ENCODE measurements at regions not wholly inside any gene's neighbourhood (a gene's known extent, or its start where the extent isn't known, plus 50 kb on each side); places are given as distances from the start of the nearest gene placed in this dataset.

DNA sequence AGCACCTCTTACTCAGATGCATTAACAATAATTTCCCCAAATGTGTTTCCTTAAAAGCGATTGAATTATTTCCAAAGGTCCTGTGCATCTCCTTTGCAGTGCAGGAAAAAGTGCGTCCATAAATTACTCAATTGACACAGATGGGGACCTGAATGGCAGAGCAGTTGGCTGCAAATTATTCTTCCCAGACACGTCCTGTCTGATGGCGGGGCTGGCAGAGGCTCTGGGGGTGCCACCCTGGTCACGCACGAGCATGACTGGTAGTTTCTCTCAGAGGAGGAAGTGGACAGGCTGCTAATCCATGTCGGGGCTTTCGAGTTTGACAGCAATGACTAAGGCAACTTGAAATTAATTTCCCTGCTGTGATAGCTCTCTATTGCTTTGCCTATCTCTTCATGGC, 264.8 kb upstream of the BRINP1 start:
- in situ Hi-C loops (cut with HindIII; ENCODE audit: low pct_unique_long_range_greater_than_20kb, low sequenced_read_pairs): no loop called here

DNA sequence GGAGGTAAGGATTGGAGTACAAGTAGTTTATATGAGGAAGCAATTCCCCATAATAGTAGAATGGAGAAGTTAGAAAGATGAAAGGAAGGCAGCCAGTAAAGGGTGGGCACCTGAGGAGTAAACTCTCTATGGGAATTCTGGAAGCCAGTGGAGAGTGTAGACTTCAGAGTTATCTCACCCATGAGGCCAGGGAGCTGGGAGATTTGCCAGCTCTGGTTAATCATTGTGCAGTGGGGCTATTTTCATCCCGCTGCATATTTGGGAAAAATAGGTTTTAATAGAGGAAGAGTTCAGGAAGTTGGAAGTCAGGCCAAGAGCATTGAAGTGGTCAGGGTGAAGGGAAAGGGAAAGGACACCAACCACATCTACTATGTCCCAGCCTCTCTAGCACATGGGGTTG, 242.3 kb upstream of the BRINP1 start:
- no peak for DNase-seq (ENCODE audit: low read depth in 1 of 2, low spot score in 1 of 2)
- TF ChIP-seq JUND (IDR thresholded peaks at IDR 0.05; ENCODE audit: low read depth): no peak
- in situ Hi-C loops (cut with HindIII; ENCODE audit: low pct_unique_long_range_greater_than_20kb, low sequenced_read_pairs): no loop called here

More for the DNA sequence above, 264.8 kb upstream of the BRINP1 start:
- TF ChIP-seq JUND (IDR thresholded peaks at IDR 0.05; ENCODE audit: low read depth): no peak
- no peak for DNase-seq (ENCODE audit: low read depth in 1 of 2, low spot score in 1 of 2)

DNA sequence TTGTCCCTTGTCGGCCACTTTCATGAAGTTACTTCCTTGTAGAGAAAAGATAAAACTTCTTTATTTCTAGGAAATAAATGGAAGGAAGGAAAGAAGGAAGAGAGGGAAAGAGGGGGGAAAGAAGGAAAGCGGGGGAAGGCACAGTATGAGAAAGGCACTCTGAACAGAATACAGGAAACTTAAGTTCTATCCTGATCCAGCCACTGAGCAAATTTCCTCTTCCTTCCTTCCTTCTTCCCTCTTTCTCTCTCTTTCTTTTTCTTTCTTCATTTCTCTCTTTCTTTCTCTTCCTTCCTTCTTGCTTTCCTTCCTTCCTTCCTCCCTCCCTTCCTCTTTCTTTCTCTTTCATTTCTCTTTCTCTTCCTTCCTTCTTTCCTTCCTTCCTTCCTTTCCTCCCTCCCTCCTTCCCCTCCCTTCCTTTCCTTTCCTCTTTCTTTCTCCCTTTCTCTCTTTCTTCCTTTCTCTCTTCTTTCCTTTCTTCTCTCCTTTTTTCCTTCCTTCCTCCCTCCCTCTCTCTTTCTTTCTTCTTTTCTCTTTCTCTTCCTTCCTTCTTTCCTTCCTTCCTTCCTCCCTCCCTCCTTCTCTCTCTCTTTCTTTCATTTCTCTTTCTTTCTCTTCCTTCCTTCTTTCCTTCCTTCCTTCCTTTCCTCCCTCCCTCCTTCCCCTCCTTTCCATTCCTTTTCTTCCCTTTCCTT, 240.2 kb upstream of the BRINP1 start:
- no peak for TF ChIP-seq JUND (IDR thresholded peaks at IDR 0.05; ENCODE audit: low read depth)
- DNase-seq (ENCODE audit: low read depth in 1 of 2, low spot score in 1 of 2): no peak
- in situ Hi-C loops (cut with HindIII; ENCODE audit: low pct_unique_long_range_greater_than_20kb, low sequenced_read_pairs): no loop called here

DNA sequence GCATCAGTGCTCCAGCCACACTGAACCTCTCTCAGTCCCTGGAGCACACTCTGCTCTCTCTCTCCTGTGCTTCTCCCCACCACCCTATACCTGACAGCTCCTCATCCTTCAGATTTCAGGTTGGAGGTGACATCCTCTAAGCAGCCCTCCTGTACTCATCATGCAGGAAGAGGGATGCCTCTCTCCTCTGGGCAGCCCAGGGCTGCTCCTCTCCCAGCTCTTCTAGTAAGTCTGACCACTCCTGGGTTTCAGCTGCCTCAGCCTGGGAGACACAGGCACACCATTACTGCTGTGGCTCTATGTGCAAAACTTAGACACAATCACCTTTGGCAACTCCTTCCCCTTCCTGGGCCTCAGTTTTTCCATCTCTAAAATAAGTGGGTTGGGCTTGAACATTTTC, 232.4 kb upstream of the BRINP1 start:
- in situ Hi-C loops (cut with HindIII; ENCODE audit: low pct_unique_long_range_greater_than_20kb, low sequenced_read_pairs): no loop called here
- DNase-seq (ENCODE audit: low read depth in 1 of 2, low spot score in 1 of 2): no peak
- TF ChIP-seq JUND (IDR thresholded peaks at IDR 0.05; ENCODE audit: low read depth): no peak

DNA sequence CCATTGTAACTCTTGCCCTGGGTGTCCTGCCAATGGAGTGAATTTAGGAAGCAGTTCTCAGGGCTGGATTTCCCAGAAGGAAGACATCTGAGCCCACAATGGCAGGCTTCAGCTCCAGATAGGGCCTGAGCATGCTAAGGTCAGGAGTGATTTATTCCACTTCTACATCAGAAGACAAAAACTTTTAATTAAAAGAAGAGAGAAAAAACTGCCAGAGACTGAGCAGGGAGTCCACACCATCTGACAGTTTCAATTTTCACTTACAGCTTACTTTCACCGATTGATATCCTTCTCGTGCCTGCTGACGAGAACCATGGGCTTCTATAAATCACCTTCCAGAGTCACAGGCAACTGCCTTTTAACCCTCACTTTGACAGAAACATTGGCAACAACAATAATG, 228.3 kb upstream of the BRINP1 start:
- in situ Hi-C loops (cut with HindIII; ENCODE audit: low pct_unique_long_range_greater_than_20kb, low sequenced_read_pairs): no loop called here
- no peak for DNase-seq (ENCODE audit: low read depth in 1 of 2, low spot score in 1 of 2)
- TF ChIP-seq JUND (IDR thresholded peaks at IDR 0.05; ENCODE audit: low read depth): no peak

DNA sequence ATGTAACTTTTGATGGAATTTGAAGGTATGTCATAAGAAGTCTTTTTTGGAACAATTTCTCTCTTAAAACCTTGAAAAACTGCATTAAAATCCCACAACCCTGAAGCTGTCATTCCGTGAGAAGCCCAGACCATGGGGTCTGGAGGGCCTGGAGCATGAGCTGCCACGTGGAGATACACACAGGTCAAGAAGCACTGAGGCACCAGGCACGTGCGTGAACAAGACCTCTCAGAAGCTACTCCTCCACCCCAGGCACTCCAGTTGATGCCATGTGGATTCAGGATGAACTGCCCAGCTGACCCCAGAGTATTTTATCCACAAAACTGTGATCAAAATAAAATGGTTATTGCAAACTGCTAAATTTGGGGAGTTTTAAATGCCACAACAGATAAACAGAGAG, 227.5 kb upstream of the BRINP1 start:
- in situ Hi-C loops (cut with HindIII; ENCODE audit: low pct_unique_long_range_greater_than_20kb, low sequenced_read_pairs): no loop called here
- TF ChIP-seq JUND (IDR thresholded peaks at IDR 0.05; ENCODE audit: low read depth): no peak
- no peak for DNase-seq (ENCODE audit: low read depth in 1 of 2, low spot score in 1 of 2)

DNA sequence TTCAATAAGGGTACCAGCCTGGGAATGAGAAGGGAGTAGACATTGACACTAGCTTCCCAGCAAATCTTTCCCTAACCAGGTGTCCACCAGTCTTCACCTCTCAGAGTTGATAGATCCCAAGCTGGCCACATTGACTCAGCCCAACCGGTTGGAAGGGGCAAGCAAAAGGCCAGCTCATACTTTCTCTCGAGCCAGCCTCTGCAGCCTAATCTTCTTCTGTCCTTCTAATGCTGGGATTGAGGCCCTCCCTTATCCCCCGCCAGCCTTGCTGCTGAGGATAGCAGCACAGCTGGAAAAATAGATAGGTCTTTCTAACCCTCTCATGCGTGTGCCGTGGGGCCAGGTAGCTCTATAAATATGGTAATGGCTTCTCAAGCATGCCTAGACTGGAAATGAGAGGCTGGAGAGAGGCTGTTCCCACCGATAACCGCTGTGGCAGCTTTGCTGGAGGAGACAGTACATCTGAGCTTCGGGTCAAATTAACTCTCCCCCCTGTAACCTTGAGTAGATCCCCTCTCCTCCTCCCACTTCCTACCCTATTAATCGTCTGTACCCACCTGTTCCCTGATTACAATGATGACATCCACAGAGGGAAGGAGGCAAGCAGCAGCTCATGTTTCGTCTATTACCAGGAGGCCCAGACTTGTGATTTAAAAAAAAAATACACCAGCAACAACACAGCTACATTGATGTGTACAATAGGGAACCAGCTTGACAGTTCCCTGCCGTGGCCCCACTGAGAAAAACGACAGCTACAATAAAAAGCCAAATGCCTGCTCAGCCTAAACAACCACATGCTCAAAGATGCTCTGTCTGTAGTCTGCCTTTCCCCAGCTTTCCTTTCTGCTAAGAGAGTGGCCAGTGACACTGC, 219.9 kb upstream of the BRINP1 start:
- DNase-seq (ENCODE audit: low read depth in 1 of 2, low spot score in 1 of 2): no peak
- in situ Hi-C loops (cut with HindIII; ENCODE audit: low pct_unique_long_range_greater_than_20kb, low sequenced_read_pairs): no loop called here
- no peak for TF ChIP-seq JUND (IDR thresholded peaks at IDR 0.05; ENCODE audit: low read depth)

DNA sequence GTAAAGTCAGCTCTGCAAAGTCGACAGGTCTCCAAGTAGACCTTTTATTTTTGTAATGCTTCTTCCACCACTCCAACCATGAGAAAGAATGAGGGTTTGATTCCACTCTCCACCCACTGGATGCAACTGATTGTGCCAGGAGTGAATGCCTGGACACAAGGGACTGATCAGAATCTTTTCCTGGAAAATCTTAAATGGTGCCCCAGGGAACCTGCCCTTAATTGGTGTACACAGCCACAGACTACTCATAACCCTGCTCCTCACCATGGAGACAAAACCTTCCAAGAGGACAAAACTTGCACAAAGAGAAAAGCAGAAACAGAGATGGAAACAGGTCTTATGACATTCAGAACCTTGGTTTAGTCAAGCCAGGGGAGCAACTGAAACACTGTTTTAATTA, 208.6 kb upstream of the BRINP1 start:
- no peak for DNase-seq (ENCODE audit: low read depth in 1 of 2, low spot score in 1 of 2)
- TF ChIP-seq JUND (IDR thresholded peaks at IDR 0.05; ENCODE audit: low read depth): no peak
- in situ Hi-C loops (cut with HindIII; ENCODE audit: low pct_unique_long_range_greater_than_20kb, low sequenced_read_pairs): no loop called here

DNA sequence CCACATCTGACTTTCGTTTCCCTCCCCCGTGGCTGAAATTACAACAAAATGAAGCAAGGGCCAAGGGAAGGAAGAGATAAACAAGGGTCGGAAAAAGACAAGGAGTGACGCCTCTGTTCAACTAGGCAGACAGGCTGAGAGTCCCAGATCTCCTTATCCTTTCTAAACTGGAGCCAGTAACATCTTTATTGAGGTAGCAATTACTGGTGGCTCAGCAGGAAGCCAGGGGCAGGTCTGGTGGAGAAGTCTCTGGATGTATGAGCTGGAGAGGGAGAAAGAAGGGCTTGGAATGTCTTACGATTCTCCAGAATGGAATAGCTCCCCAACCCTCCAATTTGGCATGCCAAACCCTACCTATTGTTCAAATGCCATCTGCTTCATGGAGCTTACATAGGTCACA, 190.8 kb upstream of the BRINP1 start:
- TF ChIP-seq JUND (IDR thresholded peaks at IDR 0.05; ENCODE audit: low read depth): no peak
- in situ Hi-C loops (cut with HindIII; ENCODE audit: low pct_unique_long_range_greater_than_20kb, low sequenced_read_pairs): no loop called here
- DNase-seq (ENCODE audit: low read depth in 1 of 2, low spot score in 1 of 2): no peak

DNA sequence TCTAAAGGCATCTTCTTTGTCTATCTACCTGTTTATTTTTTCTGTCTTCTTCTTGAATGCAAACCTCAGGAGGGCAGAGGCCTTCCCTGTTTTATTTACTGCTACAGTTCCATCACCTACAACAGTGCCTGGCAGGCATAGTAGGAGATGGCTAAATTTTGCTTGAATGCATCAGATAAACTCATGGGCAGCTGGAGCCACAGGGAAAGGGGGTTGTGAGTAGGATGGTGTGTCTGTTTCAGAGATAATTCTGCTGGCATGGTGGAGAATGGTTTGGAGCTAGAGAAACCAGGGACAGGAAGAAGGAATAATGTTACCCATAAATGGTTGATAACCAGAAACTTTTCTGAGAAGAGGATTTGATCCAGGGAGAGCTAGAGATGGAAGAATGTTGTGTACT, 189.8 kb upstream of the BRINP1 start:
- in situ Hi-C loops (cut with HindIII; ENCODE audit: low pct_unique_long_range_greater_than_20kb, low sequenced_read_pairs): no loop called here

DNA sequence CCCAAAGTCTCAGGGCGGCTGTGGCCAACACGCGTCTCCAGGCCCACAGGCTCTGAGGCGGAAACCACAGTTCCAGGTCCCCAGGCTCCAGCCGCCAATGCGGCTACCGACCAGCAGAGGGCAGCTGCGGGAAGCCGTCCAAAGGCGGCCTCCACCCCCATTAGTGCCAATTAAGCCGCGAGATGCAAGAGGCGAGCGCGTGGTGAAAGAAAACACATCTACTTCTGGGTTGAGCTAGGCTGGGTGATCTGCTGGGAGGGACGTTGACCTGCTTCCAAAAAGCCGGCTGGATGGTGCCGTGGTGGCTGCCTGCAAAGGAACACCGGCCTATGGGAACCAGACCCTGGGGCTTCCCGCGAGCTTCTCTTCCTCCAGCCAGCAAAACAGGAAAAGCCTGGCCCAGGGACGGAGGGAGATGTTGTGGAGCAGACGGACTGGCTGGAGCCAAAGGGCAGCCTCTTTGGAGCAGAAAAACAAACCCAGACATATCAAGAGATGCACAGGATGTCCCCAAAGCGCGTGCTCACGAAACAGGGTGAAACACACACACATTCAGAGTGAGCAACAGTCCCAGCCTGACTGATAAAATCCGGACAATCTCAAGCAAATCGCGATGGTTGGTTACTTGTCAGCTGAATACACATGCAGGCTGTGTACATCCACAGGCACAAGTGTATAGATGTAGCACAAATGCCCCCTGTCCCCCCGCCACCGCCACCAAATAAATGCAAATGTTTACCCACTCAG, 187.1 kb upstream of the BRINP1 start:
- DNase-seq (ENCODE audit: low read depth in 1 of 2, low spot score in 1 of 2): peak; percentile 61 to 82
- no peak for TF ChIP-seq JUND (IDR thresholded peaks at IDR 0.05; ENCODE audit: low read depth)
- in situ Hi-C loops (cut with HindIII; ENCODE audit: low pct_unique_long_range_greater_than_20kb, low sequenced_read_pairs): no loop called here

More for the DNA sequence above, 189.8 kb upstream of the BRINP1 start:
- no peak for TF ChIP-seq JUND (IDR thresholded peaks at IDR 0.05; ENCODE audit: low read depth)
- DNase-seq (ENCODE audit: low read depth in 1 of 2, low spot score in 1 of 2): no peak

DNA sequence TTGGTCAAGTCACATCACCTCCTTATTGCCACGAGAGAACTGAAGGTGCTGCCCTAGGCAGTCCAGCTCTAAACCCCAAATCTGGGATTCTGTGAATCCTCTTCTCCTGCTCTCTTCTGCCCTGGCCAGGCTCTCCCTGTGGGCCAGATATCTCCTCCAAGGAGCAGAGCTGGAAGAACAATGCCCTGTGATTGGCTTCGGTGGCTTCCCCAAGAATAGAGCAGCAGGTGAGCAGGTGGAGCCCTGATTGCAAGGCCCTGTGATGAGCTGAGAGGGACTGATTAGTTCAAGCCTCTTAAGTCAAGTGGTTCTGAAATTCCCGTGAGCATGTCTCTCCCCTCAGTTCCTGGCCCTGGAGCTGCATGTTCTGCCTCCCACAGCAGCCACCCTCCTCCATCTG, 175.3 kb upstream of the BRINP1 start:
- in situ Hi-C loops (cut with HindIII; ENCODE audit: low pct_unique_long_range_greater_than_20kb, low sequenced_read_pairs): no loop called here
- TF ChIP-seq JUND (IDR thresholded peaks at IDR 0.05; ENCODE audit: low read depth): no peak
- DNase-seq (ENCODE audit: low read depth in 1 of 2, low spot score in 1 of 2): no peak

DNA sequence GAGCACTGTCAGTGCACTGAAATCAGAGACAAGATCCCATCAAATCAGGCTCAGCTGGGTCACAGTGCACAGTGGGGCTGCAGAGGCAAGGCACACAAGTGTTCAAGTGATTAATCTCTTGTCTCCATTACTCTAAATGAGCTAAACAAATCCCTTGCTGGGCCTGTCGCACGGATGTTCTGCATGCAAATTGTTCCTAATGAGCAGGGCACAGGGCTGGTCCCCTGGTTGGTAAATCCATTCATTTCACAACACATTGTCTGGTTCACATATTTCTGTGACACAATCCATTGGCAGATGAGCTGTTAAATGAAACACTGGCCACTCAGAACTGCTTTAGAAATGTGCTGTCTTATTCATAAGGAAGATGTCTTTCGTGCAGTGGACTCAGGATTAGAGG, 167.9 kb upstream of the BRINP1 start:
- in situ Hi-C loops (cut with HindIII; ENCODE audit: low pct_unique_long_range_greater_than_20kb, low sequenced_read_pairs): no loop called here
- TF ChIP-seq JUND (IDR thresholded peaks at IDR 0.05; ENCODE audit: low read depth): no peak
- no peak for DNase-seq (ENCODE audit: low read depth in 1 of 2, low spot score in 1 of 2)

Data from T47D (cell line).